H9 (cell line): ENCODE measurements at regions not wholly inside any gene's neighbourhood (a gene's known extent, or its start where the extent isn't known, plus 50 kb on each side); places are given as distances from the start of the nearest gene placed in this dataset.

Source experiments
- DNase-seq: peaks from one replicate; pipeline ENCODE4 v3.0.0-alpha.2; 2017
- H2AFZ ChIP-seq: one replicate; pipeline ENCODE4 v1.6.1; 2013; ENCODE audit warnings: mild to moderate bottlenecking, low read length, control low read depth, moderate library complexity
- H2AK5ac ChIP-seq: 2 replicates; pipeline ENCODE4 v1.6.1; 2013; ENCODE audit warnings: low read length, control low read depth, mixed read lengths; ENCODE audit not compliant: insufficient read length
- H2BK120ac ChIP-seq: one replicate; pipeline ENCODE4 v1.6.1; 2013; ENCODE audit warnings: low read depth, mild to moderate bottlenecking, low read length, control low read depth, inconsistent platforms; ENCODE audit not compliant: poor library complexity, severe bottlenecking
- H2BK12ac ChIP-seq: 2 replicates; pipeline ENCODE4 v1.6.1; 2013; ENCODE audit warnings: low read length, control low read depth, mixed read lengths, low read depth; ENCODE audit not compliant: insufficient read length
- H2BK15ac ChIP-seq: 2 replicates; pipeline ENCODE4 v1.6.1; 2013; ENCODE audit warnings: low read depth, low read length, control low read depth
- H2BK20ac ChIP-seq: one replicate; pipeline ENCODE4 v1.6.1; 2013; ENCODE audit warnings: low read depth, mild to moderate bottlenecking, low read length, control low read depth, inconsistent platforms; ENCODE audit not compliant: poor library complexity, severe bottlenecking
- H2BK5ac ChIP-seq: 2 replicates; pipeline ENCODE4 v1.6.1; 2013; ENCODE audit warnings: low read length, control low read depth, mixed read lengths; ENCODE audit not compliant: insufficient read length
- H3K14ac ChIP-seq: 2 replicates; pipeline ENCODE4 v1.6.1; 2013; ENCODE audit warnings: low read length, control low read depth; ENCODE audit not compliant: insufficient read depth
- H3K18ac ChIP-seq: 2 replicates; pipeline ENCODE4 v1.6.1; 2013; ENCODE audit warnings: low read depth, mild to moderate bottlenecking, mixed read lengths, low read length, control low read depth; ENCODE audit not compliant: insufficient read length
- H3K23ac ChIP-seq: 2 replicates; pipeline ENCODE4 v1.6.1; 2013; ENCODE audit warnings: low read length, control low read depth, mixed read lengths, low read depth; ENCODE audit not compliant: insufficient read length
- H3K23me2 ChIP-seq: 2 replicates; pipeline ENCODE4 v1.6.1; 2013; ENCODE audit warnings: low read depth, mild to moderate bottlenecking, mixed read lengths, low read length, control low read depth; ENCODE audit not compliant: insufficient read length, poor library complexity, severe bottlenecking
- H3K27ac ChIP-seq: 2 replicates; pipeline ENCODE4 v1.5.1; 2013; ENCODE audit warnings: low read length, control low read depth, mixed read lengths, low read depth; ENCODE audit not compliant: insufficient read length
- H3K27me3 ChIP-seq: 2 replicates; pipeline ENCODE4 v1.6.1; 2013; ENCODE audit warnings: low read length, control low read depth, inconsistent platforms; ENCODE audit not compliant: insufficient read depth
- H3K4ac ChIP-seq: 2 replicates; pipeline ENCODE4 v1.6.1; 2013; ENCODE audit warnings: low read depth, mild to moderate bottlenecking, control low read depth, inconsistent platforms, low read length, moderate library complexity
- H3K4me1 ChIP-seq: 2 replicates; pipeline ENCODE4 v1.6.1; 2013; ENCODE audit warnings: low read length, control low read depth, inconsistent platforms; ENCODE audit not compliant: insufficient read depth
- H3K4me2 ChIP-seq: 2 replicates; pipeline ENCODE4 v1.6.1; 2013; ENCODE audit warnings: low read length, control low read depth, mixed read lengths; ENCODE audit not compliant: insufficient read length, insufficient read depth
- H3K56ac ChIP-seq: 2 replicates; pipeline ENCODE4 v1.6.1; 2013; ENCODE audit warnings: low read depth, mild to moderate bottlenecking, mixed read lengths, low read length, control low read depth; ENCODE audit not compliant: insufficient read length
- H3K79me1 ChIP-seq: 2 replicates; pipeline ENCODE4 v1.6.1; 2013; ENCODE audit warnings: low read depth, mild to moderate bottlenecking, moderate library complexity, low read length, control low read depth, inconsistent platforms; ENCODE audit not compliant: insufficient read depth, poor library complexity, severe bottlenecking
- H3K79me2 ChIP-seq: 2 replicates; pipeline ENCODE4 v1.6.1; 2013; ENCODE audit warnings: low read length, control low read depth, inconsistent platforms; ENCODE audit not compliant: insufficient read depth
- H3K9ac ChIP-seq: 2 replicates; pipeline ENCODE4 v1.6.1; 2013; ENCODE audit warnings: low read length, control low read depth, mixed read lengths; ENCODE audit not compliant: insufficient read length; ENCODE audit errors: extremely low read depth
- H3K9me3 ChIP-seq: one replicate; pipeline ENCODE4 v1.6.1; 2013; ENCODE audit warnings: low read depth, low read length, inconsistent platforms; ENCODE audit not compliant: control insufficient read depth
- H3T11ph ChIP-seq: one replicate; pipeline ENCODE4 v1.6.1; 2013; ENCODE audit warnings: mild to moderate bottlenecking, low read length, control low read depth, inconsistent platforms
- H4K20me1 ChIP-seq: one replicate; pipeline ENCODE4 v1.6.1; 2013; ENCODE audit not compliant: control insufficient read depth, insufficient read length, insufficient read depth
- H4K5ac ChIP-seq: 2 replicates; pipeline ENCODE4 v1.6.1; 2013; ENCODE audit warnings: low read depth, mild to moderate bottlenecking, mixed read lengths, low read length, control low read depth; ENCODE audit not compliant: insufficient read length
- H4K8ac ChIP-seq: replicated peaks from 2 replicates; pipeline ENCODE4 v1.6.1; 2013; ENCODE audit warnings: low read length, control low read depth, mixed read lengths, low read depth; ENCODE audit not compliant: insufficient read length
- H4K91ac ChIP-seq: 2 replicates; pipeline ENCODE4 v1.6.1; 2013; ENCODE audit warnings: low read depth, mild to moderate bottlenecking, moderate library complexity, mixed read lengths, low read length, control low read depth; ENCODE audit not compliant: insufficient read length
- H3K27ac Mint-ChIP-seq, 3 experiments: 2 replicates in 2 of 3; 3 replicates in 1 of 3; pipeline ENCODE4 v1.8.0; 2020 to 2021; ENCODE audit warnings: mixed read lengths in 3 of 3, mild to moderate bottlenecking in 1 of 3, moderate library complexity in 1 of 3
- H3K27me3 Mint-ChIP-seq: 2 replicates; pipeline ENCODE4 v1.8.0; 2021; ENCODE audit warnings: low read depth, mild to moderate bottlenecking, moderate library complexity, mixed read lengths
- H3K36me3 Mint-ChIP-seq, 3 experiments: 2 replicates in 2 of 3; 3 replicates in 1 of 3; pipeline ENCODE4 v1.8.0; 2020 to 2021; ENCODE audit warnings: low read depth in 3 of 3, mixed read lengths in 3 of 3; ENCODE audit not compliant: insufficient read depth in 1 of 3
- H3K4me1 Mint-ChIP-seq, 2 experiments: 2 replicates each; pipeline ENCODE4 v1.8.0; 2020; ENCODE audit warnings: mixed read lengths in 2 of 2
- H3K4me3 Mint-ChIP-seq, 2 experiments: 2 replicates in 1 of 2; 3 replicates in 1 of 2; pipeline ENCODE4 v1.8.0; 2020 to 2021; ENCODE audit warnings: mild to moderate bottlenecking in 2 of 2, mixed read lengths in 2 of 2, moderate library complexity in 1 of 2
- H3K9me3 Mint-ChIP-seq, 2 experiments: 2 replicates in 1 of 2; 3 replicates in 1 of 2; pipeline ENCODE4 v1.8.0; 2020; ENCODE audit warnings: mild to moderate bottlenecking in 2 of 2, mixed read lengths in 2 of 2, moderate library complexity in 1 of 2
- WGBS: extraction: QIAGEN DNeasy Blood & Tissue Kit; methylation state at CpG from one replicate; pipeline ENCODE4 v1.1.7; 2013; ENCODE audit warnings: missing lambda C conversion rate, low lambda C conversion rate, mixed read lengths; ENCODE audit not compliant: insufficient read length; ENCODE audit errors: extremely low coverage; 5-methylcytosine and 5-hydroxymethylcytosine counted together
- TF ChIP-seq, protein P1 (sequence below): fragments of 200-600 bp; sonication (generic); conservative IDR thresholded peaks from 3 replicates; pipeline ENCODE4 v1.8.0; 2021; ENCODE audit warnings: antibody characterized with exemption, mild to moderate bottlenecking

DNA sequence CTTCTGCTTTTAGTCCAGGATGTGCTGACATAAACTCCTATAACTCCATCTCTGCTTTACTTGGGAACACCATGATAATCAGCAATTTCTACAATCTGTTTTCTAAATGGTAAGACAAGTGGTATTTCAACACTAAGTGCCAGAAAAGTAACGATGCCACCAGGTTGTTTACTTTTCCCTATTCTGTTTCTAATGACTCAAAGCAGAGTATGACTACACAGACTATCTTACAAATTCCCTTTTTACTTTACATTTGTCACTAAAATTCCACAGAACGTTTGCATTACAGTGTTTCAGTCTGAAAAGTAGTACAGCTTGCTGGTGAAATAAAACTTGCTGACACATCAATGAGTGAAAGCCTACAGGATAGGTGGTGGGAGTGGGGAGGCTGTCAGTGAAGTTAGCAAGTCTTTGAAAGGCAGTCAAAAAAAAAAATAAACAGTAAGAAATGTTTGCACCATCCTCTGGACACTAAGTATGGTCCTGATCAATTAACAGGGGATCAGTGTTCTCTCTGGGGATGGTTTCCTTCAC lies 186.5 kb downstream of the LURAP1L start:
- Histone ChIP-seq H3K79me1 (no peaks in the 10 kb centered on the region), H2BK12ac (no peak overlapping the region), H4K91ac (no peak overlapping the region), H3K14ac (no peak overlapping the region), H4K20me1 (no peaks in the 10 kb centered on the region), H2AFZ (no peak overlapping the region), H3K9me3 (peaks cover 18% of the 10 kb centered on the region), H3K9ac (no peak overlapping the region), H3T11ph (no peak overlapping the region), H2AK5ac (no peak overlapping the region), H4K5ac (no peak overlapping the region), H3K79me2 (no peaks in the 10 kb centered on the region), H3K4me1 (no peaks in the 10 kb centered on the region), H3K27me3 (no peaks in the 10 kb centered on the region), H3K56ac (no peak overlapping the region), H3K4me2 (no peak overlapping the region), H3K27ac (no peak overlapping the region), H2BK120ac (no peak overlapping the region), H3K23me2 (no peaks in the 10 kb centered on the region), H2BK15ac (no peak overlapping the region), H3K23ac (no peak overlapping the region), H3K18ac (no peak overlapping the region), H3K4ac (no peak overlapping the region), H2BK5ac (no peak overlapping the region), H2BK20ac (no peak overlapping the region), H4K8ac (no peak overlapping the region)
- DNase-seq: no peak
- TF ChIP-seq, protein P1, sequence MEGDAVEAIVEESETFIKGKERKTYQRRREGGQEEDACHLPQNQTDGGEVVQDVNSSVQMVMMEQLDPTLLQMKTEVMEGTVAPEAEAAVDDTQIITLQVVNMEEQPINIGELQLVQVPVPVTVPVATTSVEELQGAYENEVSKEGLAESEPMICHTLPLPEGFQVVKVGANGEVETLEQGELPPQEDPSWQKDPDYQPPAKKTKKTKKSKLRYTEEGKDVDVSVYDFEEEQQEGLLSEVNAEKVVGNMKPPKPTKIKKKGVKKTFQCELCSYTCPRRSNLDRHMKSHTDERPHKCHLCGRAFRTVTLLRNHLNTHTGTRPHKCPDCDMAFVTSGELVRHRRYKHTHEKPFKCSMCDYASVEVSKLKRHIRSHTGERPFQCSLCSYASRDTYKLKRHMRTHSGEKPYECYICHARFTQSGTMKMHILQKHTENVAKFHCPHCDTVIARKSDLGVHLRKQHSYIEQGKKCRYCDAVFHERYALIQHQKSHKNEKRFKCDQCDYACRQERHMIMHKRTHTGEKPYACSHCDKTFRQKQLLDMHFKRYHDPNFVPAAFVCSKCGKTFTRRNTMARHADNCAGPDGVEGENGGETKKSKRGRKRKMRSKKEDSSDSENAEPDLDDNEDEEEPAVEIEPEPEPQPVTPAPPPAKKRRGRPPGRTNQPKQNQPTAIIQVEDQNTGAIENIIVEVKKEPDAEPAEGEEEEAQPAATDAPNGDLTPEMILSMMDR: no peak
- H3K4me1 Mint-ChIP-seq: peaks cover under 1 to 4% of the 10 kb centered on the region in 2 experiments; a peak in 3 of 4 replicates
- H3K27ac Mint-ChIP-seq: no peak overlapping the region; a peak in 1 of 7 replicates
- H3K4me3 Mint-ChIP-seq: no peak overlapping the region
- H3K27me3 Mint-ChIP-seq: no peaks in the 10 kb centered on the region
- peaks cover 18% of the 10 kb centered on the region in 2 experiments for H3K9me3 Mint-ChIP-seq
- H3K36me3 Mint-ChIP-seq: peaks cover 12 to 28% (median 20%) of the 10 kb centered on the region in 3 experiments
- no CpG with 5 or more reads among the region's 2 CpGs for WGBS
